Left forelimb (tissue), 1 donor: ENCODE measurements at regions not wholly inside any gene's neighbourhood (a gene's known extent, or its start where the extent isn't known, plus 50 kb on each side); places are given as distances from the start of the nearest gene placed in this dataset.

Source experiments
- DNase-seq: peaks from one replicate; pipeline ENCODE4 v3.0.0-alpha.2; 2018; ENCODE audit warnings: low spot score

DNA sequence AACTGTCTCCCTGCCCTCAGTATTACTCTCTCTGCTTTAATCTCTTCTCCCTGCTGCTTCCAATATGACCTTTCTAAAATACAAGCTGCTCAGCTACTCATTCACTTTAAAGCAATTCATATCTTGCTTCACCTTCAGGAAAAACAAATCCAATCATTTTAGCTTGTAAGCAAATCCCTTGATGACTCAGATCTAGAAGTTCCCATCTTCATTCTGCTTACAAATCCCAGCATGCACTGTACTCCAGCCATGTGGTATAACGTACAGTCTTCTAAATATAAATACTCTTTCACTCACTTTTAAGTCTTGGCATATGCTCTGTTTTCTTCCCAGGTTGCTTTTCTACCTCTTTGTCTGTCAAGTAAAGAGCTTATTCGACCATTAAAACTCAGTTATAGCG is 1009.1 kb upstream of the SEMA6D start:
- no peak for DNase-seq

DNA sequence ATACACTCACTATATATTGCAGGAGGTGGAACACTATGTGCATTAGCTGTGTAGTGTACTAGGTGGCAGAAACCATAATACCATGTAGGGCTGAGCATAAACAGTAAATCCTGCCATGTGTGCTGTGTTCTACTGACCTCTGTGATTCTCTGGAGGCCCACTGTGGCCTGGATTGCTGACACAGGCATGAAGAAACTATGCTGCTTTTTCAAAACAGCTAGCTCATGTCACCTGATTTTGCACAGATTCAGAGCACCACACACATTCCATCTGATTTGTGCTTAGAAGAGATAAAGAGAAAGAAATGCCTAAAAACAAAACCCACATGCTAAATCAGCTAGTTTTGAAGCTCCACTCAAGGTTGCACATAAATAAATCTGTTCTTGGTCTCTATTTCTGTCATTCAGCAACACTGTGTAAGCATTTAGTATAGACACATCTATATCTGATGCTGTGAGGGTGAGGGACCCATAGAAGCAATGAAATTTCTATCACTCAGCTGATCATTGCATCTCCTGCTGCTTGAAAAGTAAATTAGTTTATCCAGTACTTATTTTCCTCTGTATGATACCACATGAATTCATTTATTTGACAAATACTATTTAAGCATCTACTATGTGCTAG is 1007.7 kb upstream of the SEMA6D start:
- no peak for DNase-seq

DNA sequence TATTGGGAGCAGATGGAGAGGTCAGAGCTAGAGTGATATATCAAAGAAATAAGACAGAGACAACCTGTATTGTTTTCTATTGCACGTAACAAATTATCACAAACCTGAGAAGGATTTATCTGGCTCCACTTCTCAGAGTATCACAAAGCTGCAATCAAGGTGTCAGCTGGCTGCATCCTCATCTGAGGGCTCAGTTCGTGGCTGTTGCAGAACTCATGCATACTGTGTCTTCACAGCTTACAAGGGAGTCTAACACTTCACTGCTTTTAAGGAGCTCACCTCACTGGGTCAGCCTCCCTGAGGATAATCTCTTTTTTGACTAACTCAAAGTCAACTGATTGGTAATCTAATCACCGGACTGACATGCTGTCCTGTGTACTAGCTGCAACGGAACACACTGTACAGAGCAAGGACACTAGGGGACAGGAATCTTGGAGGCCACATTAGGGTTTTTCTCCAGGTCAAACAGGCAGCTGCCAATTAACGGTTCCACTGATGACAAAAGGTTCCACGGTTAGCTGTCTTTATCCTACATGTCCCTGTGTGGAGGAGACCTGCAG is 1006.8 kb upstream of the SEMA6D start:
- no peak for DNase-seq

DNA sequence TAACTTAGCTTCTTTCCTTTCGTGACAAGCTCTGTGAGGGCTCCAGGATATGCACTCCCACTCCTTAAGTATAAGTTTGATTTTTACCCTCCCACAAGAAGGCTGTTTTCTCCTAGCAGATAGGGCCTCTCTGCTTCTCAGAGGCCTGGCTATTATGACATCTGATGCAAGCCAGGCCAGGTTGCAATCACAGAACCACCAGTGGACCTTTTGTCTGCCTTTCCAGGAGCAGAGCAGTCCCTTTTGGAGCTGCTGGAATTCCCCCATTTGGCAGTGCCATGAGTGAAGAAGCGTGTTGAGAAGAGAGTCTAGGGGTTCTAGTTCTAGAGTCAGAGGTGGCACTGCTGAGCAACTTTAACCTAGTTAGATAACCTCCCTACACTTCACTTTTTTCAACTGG is 1004.3 kb upstream of the SEMA6D start:
- DNase-seq: no peak

DNA sequence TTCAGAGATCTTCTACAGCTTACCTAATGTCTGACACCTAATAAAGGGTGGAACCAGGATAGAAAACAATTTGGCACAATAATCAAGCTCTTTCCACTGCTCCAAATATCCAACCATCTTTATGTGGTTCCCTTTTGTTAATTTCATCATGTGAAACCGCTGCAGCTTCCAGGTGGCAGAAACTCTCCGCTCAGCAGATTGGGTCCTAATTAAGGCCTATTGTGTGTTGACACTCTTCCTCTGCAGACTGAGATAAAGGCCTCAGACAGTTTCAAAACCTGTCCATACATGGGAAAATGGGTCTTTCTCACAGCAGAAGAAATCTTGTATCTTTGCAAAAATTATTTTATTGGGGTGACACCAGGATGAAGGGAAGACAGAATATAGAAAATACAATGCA is 1002.4 kb upstream of the SEMA6D start:
- no peak for DNase-seq

DNA sequence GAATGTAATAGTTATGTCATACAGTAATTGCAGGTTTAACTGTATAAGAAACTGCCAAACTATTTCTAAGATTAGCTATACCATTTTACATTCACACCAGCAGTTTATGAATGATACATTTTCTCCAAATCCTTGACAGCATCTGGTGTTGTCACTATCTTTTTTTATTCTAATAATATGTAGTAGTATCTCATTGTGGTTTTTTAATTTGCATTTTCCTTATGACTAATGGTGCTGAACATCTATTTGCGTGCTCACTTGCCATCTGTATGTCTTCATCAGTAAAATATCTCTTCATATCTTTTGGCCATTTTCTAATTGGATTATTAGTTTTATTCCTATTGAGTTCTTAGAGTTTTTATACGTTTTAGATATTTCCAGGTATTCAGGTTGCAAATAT is 994.0 kb upstream of the SEMA6D start:
- no peak for DNase-seq

DNA sequence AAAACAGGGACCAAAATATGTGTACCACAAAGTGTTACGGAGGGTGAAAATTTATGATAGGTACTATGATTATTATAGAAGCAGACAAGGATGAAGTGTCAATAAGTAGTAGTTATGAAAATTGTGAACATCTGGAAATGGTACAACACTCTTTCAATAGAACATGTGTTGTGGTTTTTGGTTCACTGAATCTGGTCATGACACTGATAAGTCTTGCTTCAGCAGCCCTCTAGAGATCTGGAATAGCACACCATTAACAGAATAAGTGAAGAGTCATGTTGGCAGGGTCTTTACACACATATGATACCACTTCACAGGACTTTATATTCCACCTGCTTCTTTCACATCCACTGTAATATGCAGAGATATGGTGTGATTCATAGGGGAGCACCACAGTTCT is 985.2 kb upstream of the SEMA6D start:
- DNase-seq: no peak

DNA sequence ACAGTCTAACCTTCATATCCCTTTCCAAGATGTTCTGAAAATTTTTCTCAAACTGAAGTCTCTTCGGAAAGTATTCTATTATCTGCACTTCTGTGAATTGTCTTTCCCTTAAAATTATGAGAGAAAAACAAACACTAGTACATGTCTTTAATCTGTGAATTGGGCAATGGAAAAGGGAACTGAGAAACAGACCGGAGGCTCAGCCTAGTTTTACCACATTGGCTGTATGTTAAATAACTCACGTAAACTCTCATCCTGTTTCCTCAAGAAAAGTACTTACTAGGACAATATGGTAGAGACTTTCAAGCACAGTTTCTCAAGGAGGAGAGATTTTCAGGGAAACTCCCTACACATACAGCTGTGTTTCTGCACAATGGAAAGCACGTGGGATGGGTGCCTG is 982.2 kb upstream of the SEMA6D start:
- DNase-seq: no peak

DNA sequence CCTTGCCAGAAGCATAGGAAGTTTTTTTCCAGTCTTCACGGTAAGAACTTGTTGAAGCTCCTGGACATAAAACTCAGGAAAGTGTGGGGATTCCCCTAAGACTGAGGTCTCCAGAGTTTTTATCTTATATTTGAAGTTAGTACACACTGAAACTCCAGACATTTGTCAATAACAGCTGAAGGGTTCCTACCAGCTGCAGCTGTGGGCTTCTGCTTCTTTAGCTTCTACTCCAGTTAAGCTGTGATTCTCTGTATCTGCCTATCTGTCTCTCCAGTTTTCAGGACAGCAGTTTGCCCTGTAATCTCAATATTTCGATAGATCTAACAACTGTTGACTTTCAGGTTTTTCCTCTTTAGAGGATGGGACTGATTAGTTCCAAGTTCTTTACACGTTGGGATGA is 966.0 kb upstream of the SEMA6D start:
- DNase-seq: no peak

DNA sequence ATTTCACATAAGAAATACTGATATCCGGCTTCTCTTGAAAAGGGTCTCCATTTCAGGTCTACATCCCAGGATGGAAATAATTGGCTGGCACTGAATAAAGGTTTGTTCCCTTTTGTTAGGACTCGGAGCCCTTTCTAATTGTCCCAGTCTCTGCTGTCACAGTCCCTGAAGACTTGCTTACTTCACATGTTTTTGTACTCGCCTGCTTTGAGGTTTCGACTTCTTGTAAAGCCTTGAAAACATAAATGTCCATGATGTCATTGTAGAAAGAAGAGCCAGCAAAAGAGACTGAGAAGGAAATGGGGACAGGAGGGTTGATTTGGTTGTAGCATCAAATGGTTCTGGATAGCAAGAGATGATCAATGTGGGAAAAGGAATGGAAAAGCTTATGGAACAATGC is 963.4 kb upstream of the SEMA6D start:
- DNase-seq: no peak

DNA sequence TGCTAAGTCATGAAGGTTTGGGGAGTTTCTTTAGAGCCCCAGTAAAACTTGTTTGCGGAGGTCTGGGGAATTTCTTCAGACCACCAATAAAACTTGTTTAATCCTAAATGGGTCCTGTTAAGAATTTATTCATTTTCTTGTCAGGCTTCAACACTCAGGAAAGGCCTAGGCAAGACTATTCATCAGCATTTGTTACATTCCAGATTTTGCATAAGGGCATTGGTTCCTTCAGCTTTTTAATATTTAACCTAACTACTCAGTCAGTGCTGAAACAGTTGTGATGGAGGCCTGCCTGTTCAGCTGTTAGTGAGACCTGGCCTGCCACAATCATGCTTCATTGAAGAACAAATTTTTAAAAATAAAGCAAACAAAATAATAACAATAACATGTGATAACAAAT is 954.2 kb upstream of the SEMA6D start:
- no peak for DNase-seq

DNA sequence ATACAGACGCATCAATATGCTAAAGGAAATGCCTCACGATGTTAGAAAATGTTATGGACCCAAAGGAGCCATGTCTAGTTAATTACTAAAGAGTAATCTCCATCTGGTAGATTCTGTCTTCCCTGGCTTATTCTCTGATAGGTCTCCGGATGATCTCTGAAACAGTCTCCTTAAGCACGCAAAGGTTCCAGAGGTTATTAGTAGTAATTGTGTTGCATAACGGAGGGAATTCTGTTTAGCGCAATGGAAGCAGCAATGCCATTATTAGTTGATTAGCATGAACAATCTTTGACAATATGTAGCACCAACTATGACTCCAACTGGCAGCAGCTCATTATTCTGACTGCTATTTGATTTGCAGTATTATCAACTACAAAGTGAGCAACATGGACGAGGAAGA is 952.5 kb upstream of the SEMA6D start:
- DNase-seq: no peak

DNA sequence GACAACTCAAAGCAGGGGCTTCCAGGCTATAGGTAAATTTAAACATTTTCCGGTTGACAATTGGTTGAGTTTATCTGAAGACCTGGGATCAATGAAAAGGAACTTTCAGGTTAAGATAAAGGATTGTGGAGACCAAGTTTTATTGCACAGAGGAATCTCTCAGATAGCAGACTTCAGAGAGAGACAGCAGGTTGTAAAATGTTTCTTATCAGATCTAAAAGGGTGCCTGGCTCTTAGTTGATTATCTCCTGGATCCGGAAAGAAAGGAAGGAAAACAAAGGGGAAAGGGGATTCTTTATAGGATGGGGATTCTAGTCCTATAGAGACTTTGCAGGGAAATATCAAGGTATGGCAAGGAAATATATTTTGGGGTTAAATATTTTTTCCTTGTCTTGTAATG is 951.3 kb upstream of the SEMA6D start:
- no peak for DNase-seq

DNA sequence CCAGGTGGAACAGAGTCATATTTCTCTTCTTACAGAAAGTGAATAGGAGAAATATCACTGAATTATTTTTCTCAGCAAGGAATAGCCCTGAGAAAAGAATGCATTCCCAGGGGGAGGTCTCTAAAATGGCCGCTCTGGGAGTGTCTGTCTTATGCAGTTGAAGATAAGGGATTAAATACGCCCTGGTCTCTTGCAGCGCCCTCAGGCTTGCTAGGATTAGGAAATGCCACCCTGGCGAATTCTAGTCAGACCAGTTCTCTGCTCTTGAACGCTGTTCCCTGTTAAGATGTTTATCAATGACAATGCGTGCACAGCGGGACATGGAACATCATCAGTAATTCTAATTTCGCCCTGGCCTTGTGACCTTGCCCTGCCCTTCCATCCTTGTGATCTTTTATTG is 949.0 kb upstream of the SEMA6D start:
- no peak for DNase-seq

DNA sequence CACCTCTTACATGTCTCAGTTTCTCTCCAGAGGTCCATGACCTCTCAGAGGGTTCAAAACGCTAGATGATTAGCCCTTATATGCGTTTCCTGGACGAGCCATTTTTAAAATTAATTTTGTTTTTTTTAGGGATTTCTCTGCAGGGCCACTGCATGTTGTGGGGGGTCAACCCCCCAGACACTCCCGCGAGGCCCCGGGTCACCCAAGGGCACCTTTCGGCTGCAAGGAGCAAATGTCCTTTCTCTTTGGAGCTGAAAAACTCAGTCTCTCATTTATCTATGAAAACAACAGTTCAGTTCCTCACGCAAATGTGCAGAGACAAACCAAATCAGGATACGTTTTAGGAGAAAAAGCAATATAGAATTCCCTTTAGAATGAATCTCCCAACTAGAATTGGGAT is 944.3 kb upstream of the SEMA6D start:
- DNase-seq: no peak

DNA sequence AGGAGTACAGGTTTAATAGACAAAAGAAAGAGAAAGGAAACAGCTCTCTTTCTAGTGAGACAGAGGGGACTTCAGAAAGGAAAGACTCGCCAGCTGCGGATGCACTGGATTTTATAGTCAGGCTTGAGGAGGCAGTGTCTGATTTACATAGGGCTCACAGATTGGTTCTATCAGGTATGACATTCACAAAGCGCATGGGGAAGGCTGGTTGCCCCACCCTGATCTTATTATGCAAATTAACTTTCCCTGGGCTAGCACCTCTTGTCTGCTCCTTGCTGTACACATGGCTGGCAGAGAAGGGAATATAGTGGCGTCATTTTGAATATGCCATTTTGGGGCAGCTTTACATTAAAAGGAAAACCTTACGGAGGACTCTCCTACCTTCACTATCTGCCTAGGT is 938.4 kb upstream of the SEMA6D start:
- no peak for DNase-seq

DNA sequence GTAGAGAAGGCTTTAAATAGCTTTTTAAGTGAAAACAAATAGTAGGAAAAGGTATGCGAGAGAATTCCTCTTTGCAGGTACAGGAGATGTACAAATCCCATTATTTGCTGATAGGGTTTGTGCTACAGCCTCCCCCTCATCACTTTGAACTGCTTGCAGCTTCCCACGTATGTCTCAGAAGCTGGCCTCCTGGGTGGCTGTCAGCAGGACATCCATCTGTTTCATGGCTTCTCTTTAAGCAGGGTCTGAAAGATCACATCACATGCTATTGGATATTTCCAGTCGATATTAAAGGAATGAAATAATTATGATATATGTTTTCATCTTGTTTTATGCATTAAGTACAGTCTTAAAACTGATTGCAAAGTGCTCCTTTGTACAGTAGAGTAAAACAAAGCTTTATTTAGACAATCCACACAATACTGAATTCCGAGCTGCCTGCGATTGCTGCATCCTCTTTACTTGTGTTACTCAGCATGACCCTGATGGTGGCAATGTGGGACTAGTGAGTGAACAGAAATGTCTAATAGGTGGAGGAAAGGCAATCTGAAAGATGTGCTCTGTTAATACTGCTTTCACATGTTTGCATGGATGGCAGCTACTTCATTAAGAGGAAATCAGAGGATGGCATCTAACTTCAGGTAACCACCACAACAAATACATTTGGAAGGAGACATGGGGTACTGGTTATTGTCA is 930.6 kb upstream of the SEMA6D start:
- DNase-seq: no peak

DNA sequence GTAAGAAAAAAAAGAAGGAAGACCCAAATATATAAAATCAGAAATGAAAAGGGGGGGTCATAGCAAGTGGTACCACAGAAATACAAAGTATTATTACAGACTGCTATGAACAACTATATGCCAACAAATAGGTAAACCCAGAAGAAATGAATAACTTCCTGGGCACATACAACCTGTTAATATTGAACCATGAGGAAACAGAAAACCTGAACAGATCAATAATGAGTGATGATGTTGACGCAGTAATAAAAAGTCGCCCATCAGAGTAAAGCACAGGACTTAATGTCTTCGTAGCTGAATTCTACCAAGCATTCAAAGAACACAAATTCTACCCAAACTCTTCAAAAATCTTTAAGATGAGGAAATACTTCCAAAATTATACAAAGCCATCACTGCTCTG is 921.6 kb upstream of the SEMA6D start:
- DNase-seq: no peak

DNA sequence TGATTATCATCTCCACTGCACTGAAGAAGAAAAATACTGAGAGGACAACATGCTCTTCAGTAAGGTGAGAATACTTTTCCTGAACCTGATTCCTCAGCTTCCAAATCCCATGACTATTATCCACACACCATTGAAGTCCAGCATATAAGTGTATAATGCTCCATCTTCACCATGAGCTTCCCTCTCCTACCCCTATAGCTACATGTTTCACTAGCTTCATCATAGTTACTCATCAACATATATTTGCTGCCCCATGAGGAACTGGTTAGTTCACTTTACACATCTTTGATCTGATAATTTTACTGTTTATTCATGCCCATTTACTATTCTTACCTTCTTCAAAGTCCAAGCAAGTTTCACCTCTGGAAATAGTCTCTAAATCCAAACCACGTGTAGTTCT is 908.5 kb upstream of the SEMA6D start:
- no peak for DNase-seq

DNA sequence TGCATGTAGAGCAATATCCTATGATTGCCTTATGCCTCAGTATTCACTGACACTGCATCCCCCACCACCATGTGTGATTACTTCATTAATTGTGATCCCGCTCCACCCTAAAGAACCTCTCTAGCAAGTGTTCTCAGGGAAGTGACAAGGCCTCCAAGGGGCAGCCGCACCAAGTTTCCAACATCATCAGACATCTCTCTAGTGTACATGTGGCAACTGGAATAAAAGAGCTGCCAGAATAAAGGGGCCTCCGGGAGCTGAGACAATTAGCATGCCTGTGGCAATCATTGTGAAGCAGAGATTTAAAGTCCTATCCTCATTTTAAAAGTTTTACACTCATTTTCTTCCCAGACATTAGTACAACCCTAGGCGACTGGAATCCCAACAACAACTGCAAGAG is 902.1 kb upstream of the SEMA6D start:
- no peak for DNase-seq

DNA sequence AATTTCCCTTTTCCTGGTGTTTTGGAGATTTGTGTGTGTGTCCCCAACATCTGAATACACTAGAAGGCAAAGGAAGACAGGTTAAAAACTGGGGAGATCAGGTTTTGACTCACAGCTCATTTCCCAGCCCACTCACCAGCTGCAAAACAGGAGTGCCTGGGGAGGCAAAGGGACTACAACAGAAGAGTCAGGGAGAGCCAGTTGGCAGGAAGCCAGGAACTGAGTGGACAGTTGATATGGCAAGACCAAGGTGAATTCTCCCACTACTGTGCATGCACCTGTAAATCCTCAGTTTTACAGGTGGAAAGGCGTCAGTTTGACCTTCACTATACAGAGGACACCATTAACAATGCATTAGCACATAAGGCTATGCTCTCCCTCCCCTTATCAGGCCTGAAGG is 901.5 kb upstream of the SEMA6D start:
- DNase-seq: no peak

DNA sequence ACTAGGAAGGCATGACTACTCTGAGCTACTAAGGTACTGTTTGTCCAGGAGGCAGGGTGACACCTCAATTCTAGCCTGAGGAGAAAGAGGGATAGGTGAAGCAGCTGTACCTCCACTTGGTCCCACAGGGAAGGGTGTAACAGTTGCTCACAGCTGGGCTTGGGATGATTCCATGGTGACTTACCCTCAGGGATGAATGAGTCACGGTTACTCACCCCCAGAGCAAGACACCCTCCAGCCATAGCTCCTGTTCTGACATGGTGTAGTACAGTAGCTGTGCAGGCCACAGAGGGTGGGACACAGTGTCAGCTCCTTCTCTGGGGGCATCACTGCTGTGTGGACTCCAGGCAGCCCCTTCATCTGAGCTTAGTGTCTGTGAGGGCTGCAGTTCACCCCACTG is 868.6 kb upstream of the SEMA6D start:
- DNase-seq: no peak

DNA sequence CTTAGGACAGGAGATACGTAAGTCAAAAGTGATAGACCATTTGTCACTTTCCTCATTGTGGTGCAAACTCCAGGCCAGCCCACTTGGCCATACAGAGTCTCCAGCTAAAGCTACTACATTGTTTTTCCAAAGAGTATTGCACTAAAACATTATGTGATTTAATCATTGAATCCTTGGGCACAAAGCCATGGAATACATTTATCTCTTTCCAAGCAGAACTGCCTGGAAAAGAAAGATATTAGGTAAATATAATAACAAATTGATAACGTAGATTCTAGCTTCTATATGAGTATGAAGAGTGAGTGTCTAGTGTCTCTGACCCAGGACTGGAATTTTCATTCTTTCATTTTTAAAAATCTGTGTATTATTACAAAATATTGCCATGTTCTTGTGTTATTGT is 863.7 kb upstream of the SEMA6D start:
- no peak for DNase-seq

DNA sequence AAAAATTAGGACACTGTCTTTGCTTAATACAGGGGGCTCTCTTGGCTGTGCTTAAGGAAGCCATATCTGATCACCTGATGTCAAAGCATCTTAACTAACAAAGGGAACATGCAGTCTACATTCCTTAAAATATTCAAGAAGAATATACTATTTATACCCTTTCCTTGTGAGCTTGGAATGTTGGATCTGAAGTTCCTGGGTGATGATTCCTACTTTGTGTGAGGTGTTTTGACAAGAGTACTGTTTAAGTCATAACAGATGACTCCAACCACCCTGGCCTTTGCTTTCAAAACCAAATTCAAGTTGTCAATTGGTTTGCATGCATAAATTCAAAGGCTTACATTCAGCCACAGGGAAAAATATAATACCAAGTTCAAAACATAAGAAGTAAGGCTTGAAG is 862.7 kb upstream of the SEMA6D start:
- DNase-seq: no peak
